GM12874 (cell line): ENCODE measurements at regions not wholly inside any gene's neighbourhood (a gene's known extent, or its start where the extent isn't known, plus 50 kb on each side); places are given as distances from the start of the nearest gene placed in this dataset.

Experiments used
- TF ChIP-seq, protein P1 (sequence below): IDR thresholded peaks from 2 replicates; pipeline ENCODE4 v1.5.1; 2011; ENCODE audit warnings: low read depth, mild to moderate bottlenecking, control low read depth, low read length, moderate library complexity; ENCODE audit not compliant: insufficient read depth

DNA sequence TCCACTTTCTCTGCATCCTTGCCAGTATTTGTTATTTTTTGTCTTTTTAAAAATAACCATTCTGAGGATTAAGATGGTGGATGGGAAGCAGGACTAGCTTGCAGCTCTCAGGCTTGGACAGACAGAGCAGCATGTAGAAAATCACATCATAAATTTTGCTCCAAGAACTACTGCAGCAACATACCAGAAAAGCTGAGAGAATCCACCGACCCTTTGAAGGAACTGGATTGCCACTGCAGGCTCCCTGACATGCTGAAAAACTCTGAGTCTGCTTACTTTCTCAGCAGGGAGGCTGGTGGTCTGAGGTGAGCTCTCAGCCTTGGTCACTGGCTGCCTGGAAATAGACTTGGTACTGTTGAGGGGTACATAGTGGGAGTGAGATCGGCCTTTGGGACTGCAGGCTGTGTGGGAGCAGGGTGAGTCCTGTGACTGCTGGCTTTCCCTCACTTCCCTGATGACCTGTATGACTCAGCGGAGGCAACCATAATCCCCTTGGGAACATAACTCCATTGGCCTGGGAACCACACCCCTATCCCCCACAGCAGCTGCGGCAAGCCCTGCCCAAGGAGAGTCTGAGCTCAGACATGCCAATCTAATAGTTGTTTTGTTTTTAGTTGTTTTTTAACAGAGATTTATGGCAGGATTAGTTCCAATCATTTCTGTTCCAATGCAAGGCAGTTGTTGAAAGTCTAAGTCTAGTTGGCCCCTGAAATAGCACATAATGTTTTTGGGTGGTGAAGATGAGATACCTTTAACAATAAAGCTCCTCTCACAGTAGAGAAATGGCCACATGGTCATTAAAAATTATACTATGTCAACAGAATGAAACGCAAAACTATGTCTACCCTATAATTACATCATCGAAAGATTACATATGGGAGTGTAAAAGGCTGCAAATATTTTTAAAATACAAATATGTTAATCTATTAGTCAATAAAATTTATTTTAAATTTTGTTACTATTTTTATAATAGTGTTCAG, 414.2 kb upstream of the CHAC2 start:
- TF ChIP-seq, protein P1, sequence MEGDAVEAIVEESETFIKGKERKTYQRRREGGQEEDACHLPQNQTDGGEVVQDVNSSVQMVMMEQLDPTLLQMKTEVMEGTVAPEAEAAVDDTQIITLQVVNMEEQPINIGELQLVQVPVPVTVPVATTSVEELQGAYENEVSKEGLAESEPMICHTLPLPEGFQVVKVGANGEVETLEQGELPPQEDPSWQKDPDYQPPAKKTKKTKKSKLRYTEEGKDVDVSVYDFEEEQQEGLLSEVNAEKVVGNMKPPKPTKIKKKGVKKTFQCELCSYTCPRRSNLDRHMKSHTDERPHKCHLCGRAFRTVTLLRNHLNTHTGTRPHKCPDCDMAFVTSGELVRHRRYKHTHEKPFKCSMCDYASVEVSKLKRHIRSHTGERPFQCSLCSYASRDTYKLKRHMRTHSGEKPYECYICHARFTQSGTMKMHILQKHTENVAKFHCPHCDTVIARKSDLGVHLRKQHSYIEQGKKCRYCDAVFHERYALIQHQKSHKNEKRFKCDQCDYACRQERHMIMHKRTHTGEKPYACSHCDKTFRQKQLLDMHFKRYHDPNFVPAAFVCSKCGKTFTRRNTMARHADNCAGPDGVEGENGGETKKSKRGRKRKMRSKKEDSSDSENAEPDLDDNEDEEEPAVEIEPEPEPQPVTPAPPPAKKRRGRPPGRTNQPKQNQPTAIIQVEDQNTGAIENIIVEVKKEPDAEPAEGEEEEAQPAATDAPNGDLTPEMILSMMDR, result no peak

DNA sequence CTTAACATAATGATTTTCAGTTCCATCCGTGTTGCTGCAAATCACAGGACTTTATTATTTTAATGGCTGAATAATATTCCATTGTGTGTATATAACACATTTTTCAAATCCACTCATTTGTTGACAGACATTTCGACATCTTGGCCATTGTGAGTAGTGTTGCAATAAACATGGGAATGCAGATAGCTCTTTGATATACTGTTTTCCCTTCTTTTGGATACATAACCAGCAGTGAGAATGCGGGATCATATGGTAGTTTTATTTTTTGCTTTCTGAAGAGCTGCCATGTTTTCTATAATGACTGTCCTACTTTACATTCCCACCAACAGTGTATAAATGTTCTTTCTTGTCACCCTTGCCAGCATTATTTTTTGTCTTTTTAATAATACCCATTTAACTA, 420.3 kb upstream of the CHAC2 start:
- TF ChIP-seq, protein P1, result no peak

DNA sequence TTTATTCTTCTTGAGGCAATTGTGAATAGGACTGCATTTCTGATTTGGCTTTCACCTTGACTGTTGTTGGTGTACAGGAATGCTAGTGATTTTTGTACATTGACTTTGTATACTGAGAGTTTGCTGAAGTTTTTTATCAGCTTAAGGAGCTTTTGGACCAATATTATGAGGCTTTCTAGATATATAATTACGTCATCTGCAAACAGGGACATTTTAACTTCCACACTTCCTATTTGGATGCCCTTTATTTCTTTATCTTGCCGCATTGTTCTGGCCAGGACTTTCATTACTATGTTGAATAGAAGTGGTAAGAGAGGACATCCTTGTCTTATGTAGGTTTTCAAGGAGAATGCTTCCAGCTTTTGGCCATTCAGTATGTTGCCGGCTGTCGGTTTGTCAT, 425.4 kb upstream of the CHAC2 start:
- TF ChIP-seq, protein P1, result no peak

DNA sequence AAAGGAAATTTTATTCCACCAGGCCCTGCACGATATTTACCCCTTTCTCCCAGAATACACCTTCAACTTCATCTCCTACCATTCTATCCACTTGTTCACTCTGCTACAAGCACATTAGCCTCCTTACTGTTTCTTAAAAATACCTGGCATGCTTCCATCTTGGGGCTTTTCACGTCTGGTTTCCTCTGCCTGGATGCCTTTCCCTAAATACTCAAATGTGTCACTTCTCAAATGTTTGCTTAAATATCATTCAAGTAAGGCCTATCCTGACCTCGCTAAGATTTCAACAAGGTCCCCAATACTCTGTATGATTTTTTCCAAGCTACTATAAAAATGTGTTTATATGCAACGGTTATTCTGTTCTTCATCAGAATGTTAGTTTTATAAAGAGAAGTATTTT, 433.0 kb upstream of the CHAC2 start:
- TF ChIP-seq, protein P1, result no peak

DNA sequence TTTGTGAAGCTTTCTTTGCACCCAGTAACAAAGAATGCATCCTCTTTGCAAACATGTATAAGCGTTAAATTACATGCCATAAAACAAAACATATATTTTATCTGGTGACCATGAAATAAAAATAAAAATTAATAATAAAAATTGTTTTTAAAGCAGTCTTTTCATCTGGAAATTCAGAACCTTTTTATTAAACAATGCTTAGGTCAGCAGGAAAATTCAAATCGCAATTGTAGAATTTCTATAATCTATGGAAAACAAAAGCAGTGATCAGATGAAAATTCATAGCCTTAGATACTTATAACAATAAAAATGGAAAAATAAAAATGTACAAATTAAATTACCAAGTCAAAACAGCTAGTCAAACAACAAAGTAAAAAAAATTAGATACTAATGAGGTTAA, 435.9 kb upstream of the CHAC2 start:
- TF ChIP-seq, protein P1, result no peak

DNA sequence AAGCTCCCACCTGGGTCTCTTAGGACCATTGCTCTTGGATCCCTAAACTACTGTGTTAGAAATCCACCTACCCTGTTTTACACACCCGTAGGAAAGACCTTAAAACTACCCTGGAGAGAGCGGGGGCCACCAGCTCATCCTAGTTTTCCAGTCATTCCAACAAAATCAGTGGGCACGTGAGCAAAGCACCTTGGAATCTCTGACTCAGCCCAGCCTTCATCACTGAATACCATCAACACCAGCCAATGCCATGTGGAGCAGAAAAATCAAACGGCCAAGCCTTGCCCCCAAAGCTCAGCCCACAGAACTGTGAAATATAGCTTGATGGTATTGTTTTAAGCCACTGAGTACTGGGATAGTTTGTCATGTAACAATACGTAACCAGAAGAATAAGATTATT, 449.7 kb upstream of the CHAC2 start:
- TF ChIP-seq, protein P1, result no peak

DNA sequence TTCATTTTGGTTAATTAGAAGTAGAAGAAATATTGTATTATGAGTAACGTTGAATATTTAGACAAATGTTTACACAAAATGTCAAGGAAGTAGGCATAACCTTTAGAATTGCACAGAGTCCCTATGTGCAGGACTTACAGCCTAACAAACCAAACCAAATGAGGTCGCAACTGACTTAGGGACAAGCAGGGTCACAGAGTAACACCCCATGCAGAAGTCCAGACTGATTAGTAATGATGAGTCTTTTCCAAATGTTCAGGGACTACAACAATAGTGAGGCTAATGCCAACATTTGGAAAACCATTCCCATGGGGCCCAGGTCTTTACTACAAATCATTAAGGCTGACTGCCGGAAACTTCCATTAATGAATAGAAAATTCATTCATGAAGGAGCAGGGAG, 452.5 kb upstream of the CHAC2 start:
- TF ChIP-seq, protein P1, result no peak
